IMR-90 (cell line): ENCODE measurements at regions not wholly inside any gene's neighbourhood (a gene's known extent, or its start where the extent isn't known, plus 50 kb on each side); places are given as distances from the start of the nearest gene placed in this dataset.

Experiments
- CEBPB ChIP-seq: IDR thresholded peaks from 2 replicates; pipeline ENCODE4 v1.6.1; 2012; ENCODE audit warnings: low read depth, low read length, improper control_type of control experiment
- CHD1 ChIP-seq: IDR thresholded peaks from 2 replicates; pipeline ENCODE4 v1.6.1; 2012; ENCODE audit warnings: low read depth, low read length, improper control_type of control experiment
- FOS ChIP-seq: fragments of 150-350 bp; IDR thresholded peaks from 2 replicates; pipeline ENCODE4 v1.6.1; 2016; ENCODE audit warnings: low read depth, low read length
- POLR2A ChIP-seq: IDR thresholded peaks from 2 replicates; pipeline ENCODE4 v1.6.1; 2012; ENCODE audit warnings: mild to moderate bottlenecking, low read depth, low read length
- RCOR1 ChIP-seq: IDR thresholded peaks from 2 replicates; pipeline ENCODE4 v1.6.1; 2012; ENCODE audit warnings: mild to moderate bottlenecking, low read length, improper control_type of control experiment; ENCODE audit not compliant: insufficient replicate concordance
- RFX5 ChIP-seq: IDR thresholded peaks from 2 replicates; pipeline ENCODE4 v1.8.0; 2012; ENCODE audit warnings: low read depth, mild to moderate bottlenecking, low read length, moderate library complexity
- TF ChIP-seq, protein P1 (sequence below): conservative IDR thresholded peaks from 2 replicates; pipeline ENCODE4 v1.5.1; 2012; ENCODE audit warnings: mild to moderate bottlenecking, low read depth, low read length, improper control_type of control experiment
- TF ChIP-seq, protein P2 (sequence below): fragments of 150-350 bp; IDR thresholded peaks from 2 replicates; pipeline ENCODE4 v1.6.1; 2016; ENCODE audit warnings: low read depth, mild to moderate bottlenecking, low read length, moderate library complexity, borderline replicate concordance

DNA sequence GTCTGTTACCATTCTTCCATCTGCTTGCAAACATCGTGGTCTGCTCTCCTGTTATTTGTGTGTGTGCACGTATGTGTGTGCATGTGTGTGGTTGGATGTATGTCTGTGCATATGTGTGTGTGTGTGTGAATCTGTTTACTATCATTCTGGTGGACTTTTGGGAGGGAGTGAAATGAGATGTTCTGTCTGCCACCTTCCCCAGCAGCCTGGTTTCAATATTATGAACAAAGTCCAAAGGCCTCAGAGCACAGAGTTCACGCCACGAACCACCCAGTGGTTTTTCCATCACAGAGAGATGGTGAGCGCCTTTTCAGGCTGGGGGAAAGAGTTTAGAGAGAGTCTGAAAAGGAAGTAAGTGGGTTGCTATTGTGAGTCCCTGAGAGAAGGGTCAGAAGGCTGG, 67.1 kb upstream of the YWHAQ start:
- TF ChIP-seq, protein P1, sequence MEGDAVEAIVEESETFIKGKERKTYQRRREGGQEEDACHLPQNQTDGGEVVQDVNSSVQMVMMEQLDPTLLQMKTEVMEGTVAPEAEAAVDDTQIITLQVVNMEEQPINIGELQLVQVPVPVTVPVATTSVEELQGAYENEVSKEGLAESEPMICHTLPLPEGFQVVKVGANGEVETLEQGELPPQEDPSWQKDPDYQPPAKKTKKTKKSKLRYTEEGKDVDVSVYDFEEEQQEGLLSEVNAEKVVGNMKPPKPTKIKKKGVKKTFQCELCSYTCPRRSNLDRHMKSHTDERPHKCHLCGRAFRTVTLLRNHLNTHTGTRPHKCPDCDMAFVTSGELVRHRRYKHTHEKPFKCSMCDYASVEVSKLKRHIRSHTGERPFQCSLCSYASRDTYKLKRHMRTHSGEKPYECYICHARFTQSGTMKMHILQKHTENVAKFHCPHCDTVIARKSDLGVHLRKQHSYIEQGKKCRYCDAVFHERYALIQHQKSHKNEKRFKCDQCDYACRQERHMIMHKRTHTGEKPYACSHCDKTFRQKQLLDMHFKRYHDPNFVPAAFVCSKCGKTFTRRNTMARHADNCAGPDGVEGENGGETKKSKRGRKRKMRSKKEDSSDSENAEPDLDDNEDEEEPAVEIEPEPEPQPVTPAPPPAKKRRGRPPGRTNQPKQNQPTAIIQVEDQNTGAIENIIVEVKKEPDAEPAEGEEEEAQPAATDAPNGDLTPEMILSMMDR: no peak
- TF ChIP-seq CEBPB (no peak), POLR2A (no peak), FOS (no peak), RCOR1 (no peak), RFX5 (no peak), CHD1 (no peak)
- TF ChIP-seq, protein P2, sequence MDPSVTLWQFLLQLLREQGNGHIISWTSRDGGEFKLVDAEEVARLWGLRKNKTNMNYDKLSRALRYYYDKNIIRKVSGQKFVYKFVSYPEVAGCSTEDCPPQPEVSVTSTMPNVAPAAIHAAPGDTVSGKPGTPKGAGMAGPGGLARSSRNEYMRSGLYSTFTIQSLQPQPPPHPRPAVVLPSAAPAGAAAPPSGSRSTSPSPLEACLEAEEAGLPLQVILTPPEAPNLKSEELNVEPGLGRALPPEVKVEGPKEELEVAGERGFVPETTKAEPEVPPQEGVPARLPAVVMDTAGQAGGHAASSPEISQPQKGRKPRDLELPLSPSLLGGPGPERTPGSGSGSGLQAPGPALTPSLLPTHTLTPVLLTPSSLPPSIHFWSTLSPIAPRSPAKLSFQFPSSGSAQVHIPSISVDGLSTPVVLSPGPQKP: no peak
